Epithelial cell of proximal tubule (primary cell): ENCODE measurements at regions not wholly inside any gene's neighbourhood (a gene's known extent, or its start where the extent isn't known, plus 50 kb on each side); places are given as distances from the start of the nearest gene placed in this dataset.
A peak's percentile ranks its signal among the peaks of the same experiment; 100 is the strongest.

Experiments used
- DNase-seq: peaks from one replicate; pipeline ENCODE4 v3.0.0-alpha.2; 2011; ENCODE audit warnings: low read depth
- H3K4me3 ChIP-seq: 2 replicates; pipeline ENCODE4 v1.5.1; 2011; ENCODE audit warnings: low read depth, mild to moderate bottlenecking, low read length
- CTCF ChIP-seq: conservative IDR thresholded peaks from 2 replicates; pipeline ENCODE4 v1.5.1; 2012; ENCODE audit warnings: low read depth, mild to moderate bottlenecking, low read length

- no peak for TF ChIP-seq CTCF
- no peak for DNase-seq
- H3K4me3 ChIP-seq = no peak overlapping the region
These were observed 160.3 kb upstream of the MVB12B start for GRCh38 chr9:126166291-126166690.

- DNase-seq = no peak
- H3K4me3 ChIP-seq = no peak overlapping the region
- no peak for TF ChIP-seq CTCF
These were observed 159.8 kb upstream of the MVB12B start for GRCh38 chr9:126166866-126167265.

- no peak for DNase-seq
- TF ChIP-seq CTCF = no peak
- no peak overlapping the region for H3K4me3 ChIP-seq
These were observed 156.9 kb upstream of the MVB12B start for GRCh38 chr9:126169736-126170135.

- TF ChIP-seq CTCF = no peak
- H3K4me3 ChIP-seq = no peak overlapping the region
These were observed 156.3 kb upstream of the MVB12B start for GRCh38 chr9:126170286-126170823.

GRCh38 chr9:126171641-126172040 lies 155.0 kb upstream of the MVB12B start:
- no peak for TF ChIP-seq CTCF
- DNase-seq = no peak
- H3K4me3 ChIP-seq = no peak overlapping the region

More at GRCh38 chr9:126170286-126170823, 156.3 kb upstream of the MVB12B start:
- DNase-seq = no peak

- DNase-seq = no peak
- H3K4me3 ChIP-seq = no peak overlapping the region
- peak; percentile 1 for TF ChIP-seq CTCF
These were observed 153.2 kb upstream of the MVB12B start for GRCh38 chr9:126173401-126173800.

GRCh38 chr9:126173929-126174328 lies 152.7 kb upstream of the MVB12B start:
- DNase-seq = no peak
- H3K4me3 ChIP-seq = no peak overlapping the region
- TF ChIP-seq CTCF = no peak
